ENCODE measurements at regions not wholly inside any gene's neighbourhood (a gene's known extent, or its start where the extent isn't known, plus 50 kb on each side); places are given as distances from the start of the nearest gene placed in this dataset.

DNA sequence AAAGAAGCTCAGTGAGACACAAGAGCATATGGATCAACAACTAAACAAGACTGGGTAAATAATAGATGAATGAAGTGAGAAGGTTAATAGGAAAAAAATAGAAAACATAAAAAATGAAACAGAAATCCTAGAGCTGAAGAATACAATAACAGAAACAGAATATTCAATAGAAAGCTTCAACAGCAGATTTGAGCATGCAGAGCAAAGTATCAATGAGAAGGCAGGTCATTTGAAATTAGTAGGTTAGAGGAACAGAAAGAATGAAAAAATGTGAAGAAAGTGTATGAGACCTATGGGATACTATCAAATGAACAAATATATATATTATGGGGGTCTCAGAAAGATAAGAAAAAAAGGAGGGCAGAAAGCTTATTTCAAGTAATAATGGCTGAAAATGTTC, 362.9 kb upstream of the POU3F2 start:
- no peak overlapping the region for H3K27ac Mint-ChIP-seq
- H3K27me3 ChIP-seq (replicated peaks in 1 of 4; ENCODE audit: control extremely low read depth in 1 of 4, control insufficient read depth in 3 of 4, insufficient read depth in 4 of 4, low read length in 3 of 4) = no peaks in the 10 kb centered on the region
- TF ChIP-seq CTCF (IDR thresholded peaks at IDR 0.05) (no peak), EZH2 (IDR thresholded peaks at IDR 0.05; ENCODE audit: borderline replicate concordance, insufficient read depth, low read depth, low read length, poor library complexity, severe bottlenecking) (no peak)
- H3K79me2 ChIP-seq (ENCODE audit: control insufficient read depth, insufficient read depth, low read length) = no peaks in the 10 kb centered on the region
- H3K4me3 Mint-ChIP-seq = no peak overlapping the region
- no peak overlapping the region for H3K4me2 ChIP-seq (replicated peaks; ENCODE audit: low read depth, low read length, poor library complexity, severe bottlenecking)
- H3K9ac ChIP-seq (ENCODE audit: low read length) = no peak overlapping the region
- ChIA-PET CTCF (no interaction called here), POLR2A (no interaction called here)
- no peak for ATAC-seq (ENCODE audit: low read depth)
- no peak overlapping the region for H2AFZ ChIP-seq (ENCODE audit: insufficient read depth, low read depth, low read length, poor library complexity, severe bottlenecking)
- H4K20me1 ChIP-seq (ENCODE audit: control insufficient read depth, insufficient read depth, low read length, poor library complexity, severe bottlenecking) = no peaks in the 10 kb centered on the region
- no peak overlapping the region for H3K4me3 ChIP-seq (ENCODE audit: control extremely low read depth in 1 of 5, extremely low read depth in 1 of 5, insufficient read depth in 1 of 5, low read depth in 2 of 5, low read length in 4 of 5)
- H3K36me3 ChIP-seq (replicated peaks in 1 of 2; ENCODE audit: control extremely low read depth in 1 of 2, control insufficient read depth in 1 of 2, extremely low read depth in 1 of 2, insufficient read depth in 2 of 2, low read length in 1 of 2) = no peaks in the 10 kb centered on the region
- H3K4me1 ChIP-seq (ENCODE audit: control insufficient read depth in 2 of 2, insufficient read depth in 2 of 2, low read length in 2 of 2) = no peaks in the 10 kb centered on the region
- DNase-seq = no peak
- H3K9me3 ChIP-seq (ENCODE audit: control extremely low read depth in 1 of 3, control insufficient read depth in 2 of 3, insufficient read depth in 1 of 3, low read length in 2 of 3) = no peaks in the 10 kb centered on the region
- H3K27me3 Mint-ChIP-seq = peaks cover 3% of the 10 kb centered on the region
- no peak overlapping the region for H3K27ac ChIP-seq (ENCODE audit: low read length in 2 of 2)
- intact Hi-C loops (cut with micrococcal nuclease) = no loop called here
- H3K9me3 Mint-ChIP-seq (ENCODE audit: insufficient read depth) = peaks cover 3% of the 10 kb centered on the region
- H3K4me1 Mint-ChIP-seq = no peaks in the 10 kb centered on the region

- Histone ChIP-seq H4K20me1 (ENCODE audit: control insufficient read depth, insufficient read depth, low read length, poor library complexity, severe bottlenecking) (no peaks in the 10 kb centered on the region), H3K9me3 (ENCODE audit: control extremely low read depth in 1 of 3, control insufficient read depth in 2 of 3, insufficient read depth in 1 of 3, low read length in 2 of 3) (no peaks in the 10 kb centered on the region), H3K27ac (ENCODE audit: low read length in 2 of 2) (no peak overlapping the region), H3K79me2 (ENCODE audit: control insufficient read depth, insufficient read depth, low read length) (no peaks in the 10 kb centered on the region), H3K4me1 (ENCODE audit: control insufficient read depth in 2 of 2, insufficient read depth in 2 of 2, low read length in 2 of 2) (no peaks in the 10 kb centered on the region), H3K9ac (ENCODE audit: low read length) (no peak overlapping the region), H2AFZ (ENCODE audit: insufficient read depth, low read depth, low read length, poor library complexity, severe bottlenecking) (no peak overlapping the region), H3K4me2 (replicated peaks; ENCODE audit: low read depth, low read length, poor library complexity, severe bottlenecking) (no peak overlapping the region), H3K27me3 (replicated peaks in 1 of 4; ENCODE audit: control extremely low read depth in 1 of 4, control insufficient read depth in 3 of 4, insufficient read depth in 4 of 4, low read length in 3 of 4) (no peaks in the 10 kb centered on the region), H3K4me3 (ENCODE audit: control extremely low read depth in 1 of 5, extremely low read depth in 1 of 5, insufficient read depth in 1 of 5, low read depth in 2 of 5, low read length in 4 of 5) (no peak overlapping the region), H3K36me3 (replicated peaks in 1 of 2; ENCODE audit: control extremely low read depth in 1 of 2, control insufficient read depth in 1 of 2, extremely low read depth in 1 of 2, insufficient read depth in 2 of 2, low read length in 1 of 2) (no peaks in the 10 kb centered on the region)
- 25% methylated on average over 1 of the region's 2 CpGs for WGBS (ENCODE audit: insufficient coverage)
- intact Hi-C loops (cut with micrococcal nuclease) = no loop called here
- Mint-ChIP-seq H3K9me3 (ENCODE audit: insufficient read depth) (no peaks in the 10 kb centered on the region), H3K4me1 (no peaks in the 10 kb centered on the region), H3K27me3 (no peaks in the 10 kb centered on the region), H3K4me3 (no peak overlapping the region), H3K27ac (no peak overlapping the region)
- ChIA-PET CTCF (no interaction called here), POLR2A (no interaction called here)
- no peak for ATAC-seq (ENCODE audit: low read depth)
- TF ChIP-seq EZH2 (IDR thresholded peaks at IDR 0.05; ENCODE audit: borderline replicate concordance, insufficient read depth, low read depth, low read length, poor library complexity, severe bottlenecking) (no peak), CTCF (IDR thresholded peaks at IDR 0.05) (no peak)
- no peak for DNase-seq
These were observed 357.1 kb upstream of the POU3F2 start for GRCh38 chr6:98477231-98477630.

Measured in B cell (primary cell).